ENCODE measurements at regions not wholly inside any gene's neighbourhood (a gene's known extent, or its start where the extent isn't known, plus 50 kb on each side); places are given as distances from the start of the nearest gene placed in this dataset.

DNA sequence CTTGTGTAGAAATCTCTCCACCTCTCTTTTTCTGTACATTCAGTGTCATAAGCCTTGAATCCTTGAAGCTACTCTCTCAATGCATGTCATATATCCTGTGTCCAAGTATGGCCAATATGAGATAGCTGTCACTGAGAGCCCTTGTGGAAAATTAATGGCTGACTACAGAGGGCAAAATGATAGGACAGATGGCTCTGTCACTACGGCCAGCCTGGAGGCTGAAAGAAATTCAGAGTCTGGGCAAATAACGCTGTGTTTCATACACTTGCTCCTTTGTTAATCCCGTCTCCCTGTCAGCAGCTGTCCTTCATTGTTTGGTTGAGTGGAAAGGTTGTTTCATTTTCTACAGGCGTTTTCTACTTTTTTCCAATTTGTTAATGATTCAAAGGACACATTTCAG, 70.4 kb upstream of the VGLL2 start:
- no peak for FAIRE-seq
- no peak for DNase-seq (ENCODE audit: insufficient read length, low spot score)
- TF ChIP-seq, protein P1, sequence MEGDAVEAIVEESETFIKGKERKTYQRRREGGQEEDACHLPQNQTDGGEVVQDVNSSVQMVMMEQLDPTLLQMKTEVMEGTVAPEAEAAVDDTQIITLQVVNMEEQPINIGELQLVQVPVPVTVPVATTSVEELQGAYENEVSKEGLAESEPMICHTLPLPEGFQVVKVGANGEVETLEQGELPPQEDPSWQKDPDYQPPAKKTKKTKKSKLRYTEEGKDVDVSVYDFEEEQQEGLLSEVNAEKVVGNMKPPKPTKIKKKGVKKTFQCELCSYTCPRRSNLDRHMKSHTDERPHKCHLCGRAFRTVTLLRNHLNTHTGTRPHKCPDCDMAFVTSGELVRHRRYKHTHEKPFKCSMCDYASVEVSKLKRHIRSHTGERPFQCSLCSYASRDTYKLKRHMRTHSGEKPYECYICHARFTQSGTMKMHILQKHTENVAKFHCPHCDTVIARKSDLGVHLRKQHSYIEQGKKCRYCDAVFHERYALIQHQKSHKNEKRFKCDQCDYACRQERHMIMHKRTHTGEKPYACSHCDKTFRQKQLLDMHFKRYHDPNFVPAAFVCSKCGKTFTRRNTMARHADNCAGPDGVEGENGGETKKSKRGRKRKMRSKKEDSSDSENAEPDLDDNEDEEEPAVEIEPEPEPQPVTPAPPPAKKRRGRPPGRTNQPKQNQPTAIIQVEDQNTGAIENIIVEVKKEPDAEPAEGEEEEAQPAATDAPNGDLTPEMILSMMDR (IDR thresholded peaks at IDR 0.05; ENCODE audit: insufficient read depth, missing control alignments) = no peak

DNA sequence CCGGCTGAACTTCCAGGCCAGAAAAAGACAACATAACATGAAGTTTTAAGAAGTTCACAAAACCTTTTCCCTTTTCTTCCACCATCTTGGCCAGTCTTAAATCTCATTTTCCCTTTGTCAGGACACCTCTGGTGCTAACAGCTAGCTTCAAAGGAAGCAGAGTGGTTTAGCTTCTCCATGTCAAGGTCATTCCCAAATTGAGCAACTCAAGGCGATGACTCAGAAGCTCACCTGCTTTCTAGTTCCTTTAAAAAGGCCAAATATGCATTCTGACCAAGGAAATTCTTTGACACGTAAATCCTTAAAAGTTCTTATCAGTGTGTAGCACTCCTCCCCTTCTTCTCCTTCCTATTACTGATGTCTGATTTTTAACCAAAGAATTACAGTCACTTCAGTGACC, 69.6 kb upstream of the VGLL2 start:
- DNase-seq (ENCODE audit: insufficient read length, low spot score) (no peak), FAIRE-seq (no peak)
- TF ChIP-seq, protein P1 (IDR thresholded peaks at IDR 0.05; ENCODE audit: insufficient read depth, missing control alignments) = no peak

DNA sequence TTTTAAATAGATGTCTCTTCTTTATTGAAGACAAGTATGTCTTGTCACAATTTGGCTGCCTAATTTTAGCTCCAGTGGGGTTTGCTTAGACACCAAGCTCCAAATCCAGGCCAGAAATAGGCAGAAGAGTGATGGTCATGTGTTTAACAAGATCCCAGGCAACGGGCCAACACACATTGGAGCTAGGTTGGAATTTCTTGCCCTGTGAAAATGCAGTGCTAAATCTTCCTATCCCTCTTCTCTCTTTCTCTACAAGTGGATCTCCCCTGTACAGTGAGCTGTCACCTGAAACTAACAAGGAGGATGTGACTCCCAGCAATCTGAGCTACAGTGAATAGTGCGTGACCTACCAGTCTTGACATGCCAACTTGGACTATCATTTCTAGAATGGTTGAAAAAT, 65.3 kb upstream of the VGLL2 start:
- TF ChIP-seq, protein P1 (IDR thresholded peaks at IDR 0.05; ENCODE audit: insufficient read depth, missing control alignments) = no peak
- FAIRE-seq = no peak
- DNase-seq (ENCODE audit: insufficient read length, low spot score) = no peak

DNA sequence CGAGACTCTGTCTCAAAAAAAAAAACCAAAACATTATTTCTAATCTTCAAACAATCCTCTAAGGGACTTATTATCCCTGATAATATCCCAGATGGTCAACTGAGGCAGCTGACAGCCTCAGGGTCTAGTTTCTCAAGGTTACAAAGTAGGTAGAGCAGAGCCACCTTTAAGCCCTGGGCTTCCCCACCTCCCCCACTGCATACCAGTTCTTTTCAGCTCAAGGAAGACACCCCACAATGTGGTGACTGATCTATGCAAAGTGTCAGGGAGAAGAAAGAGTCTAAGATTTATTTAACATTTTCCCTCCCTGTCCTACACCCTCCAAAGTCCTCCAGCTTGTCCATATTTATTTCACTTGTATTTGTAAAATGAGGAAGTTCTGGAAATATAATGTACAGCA, 60.5 kb upstream of the VGLL2 start:
- no peak for FAIRE-seq
- TF ChIP-seq, protein P1 (IDR thresholded peaks at IDR 0.05; ENCODE audit: insufficient read depth, missing control alignments) = no peak
- no peak for DNase-seq (ENCODE audit: insufficient read length, low spot score)

DNA sequence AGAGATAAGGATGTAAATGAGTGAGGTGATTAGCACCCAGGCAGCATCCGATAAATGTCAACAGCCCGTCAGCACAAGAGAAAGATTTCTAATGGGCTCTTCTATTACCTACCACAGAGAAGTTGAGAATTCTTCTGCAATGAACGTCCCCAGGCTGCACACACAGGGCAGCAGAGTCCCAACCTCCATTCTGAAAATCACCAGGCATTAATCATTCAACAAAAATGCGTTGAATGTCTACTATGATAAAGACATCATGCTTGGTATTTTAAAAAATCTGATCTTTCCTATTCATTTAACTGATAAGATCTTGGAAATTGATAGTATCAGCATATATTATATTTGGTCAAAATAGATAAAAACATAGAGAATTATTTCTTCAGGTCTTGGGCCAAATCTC, 59.5 kb upstream of the VGLL2 start:
- FAIRE-seq (no peak), DNase-seq (ENCODE audit: insufficient read length, low spot score) (no peak)
- TF ChIP-seq, protein P1 (IDR thresholded peaks at IDR 0.05; ENCODE audit: insufficient read depth, missing control alignments) = no peak

DNA sequence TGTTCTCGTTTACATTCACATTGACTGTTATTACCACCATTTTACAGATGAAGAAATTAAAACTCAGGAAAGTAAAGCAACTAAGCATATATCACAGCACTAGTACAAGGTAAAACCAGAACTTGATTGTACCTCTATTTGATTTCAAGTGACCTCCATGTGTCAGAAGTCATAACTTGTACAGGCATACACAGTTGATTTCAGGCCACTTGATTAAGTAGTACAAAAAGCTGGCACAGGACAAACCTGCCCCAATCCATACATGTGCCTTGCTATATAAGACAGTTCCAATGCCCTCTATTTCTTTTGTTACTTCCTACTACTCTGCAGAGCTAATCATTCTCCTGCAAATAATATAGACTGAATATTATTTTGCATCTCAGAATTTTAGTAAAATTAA, 58.8 kb upstream of the VGLL2 start:
- no peak for DNase-seq (ENCODE audit: insufficient read length, low spot score)
- TF ChIP-seq, protein P1 (IDR thresholded peaks at IDR 0.05; ENCODE audit: insufficient read depth, missing control alignments) = no peak
- FAIRE-seq = no peak

DNA sequence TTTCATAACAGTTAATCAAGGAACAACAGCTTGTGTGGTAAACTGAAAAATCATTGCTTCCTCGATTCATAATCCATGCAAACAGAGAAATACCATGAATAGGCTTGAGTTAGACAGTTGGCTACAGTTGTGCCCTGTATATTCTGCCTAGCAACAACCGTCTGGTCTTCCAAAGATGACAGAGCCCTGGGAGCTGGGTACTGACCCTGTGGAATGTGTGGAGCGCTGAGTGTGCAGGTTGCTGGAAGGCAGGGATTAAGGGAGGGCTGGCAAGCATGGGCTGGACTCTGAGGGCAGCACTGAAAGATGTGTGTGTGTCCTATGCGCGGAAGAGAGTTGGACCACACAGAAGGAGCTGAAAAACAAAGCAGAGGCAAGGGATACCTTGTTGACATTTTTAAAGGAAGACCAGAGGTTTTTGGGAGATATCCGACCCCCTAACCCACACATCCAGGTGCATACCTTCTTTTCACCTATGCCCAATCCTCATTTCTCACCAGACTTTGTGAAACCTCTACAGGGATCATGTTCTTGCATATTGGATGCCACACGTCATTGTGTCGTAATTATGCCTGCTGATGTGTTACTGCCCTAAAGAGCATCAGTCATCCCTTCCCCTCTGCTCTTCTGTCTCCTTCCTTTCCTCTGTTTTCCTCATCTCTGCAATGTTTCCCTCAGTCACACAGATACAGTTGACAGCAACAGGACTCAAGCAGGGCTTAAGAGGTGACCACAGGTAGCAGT, 58.2 kb upstream of the VGLL2 start:
- no peak for FAIRE-seq
- no peak for DNase-seq (ENCODE audit: insufficient read length, low spot score)

More for the DNA sequence above, 58.2 kb upstream of the VGLL2 start:
- TF ChIP-seq, protein P1 (IDR thresholded peaks at IDR 0.05; ENCODE audit: insufficient read depth, missing control alignments) = no peak

Measured in D721Med (cell line).